KMS-11 (cell line): ENCODE measurements at regions not wholly inside any gene's neighbourhood (a gene's known extent, or its start where the extent isn't known, plus 50 kb on each side); places are given as distances from the start of the nearest gene placed in this dataset.

Source experiments
- H2AFZ ChIP-seq: fragments of 200-600 bp; sonication (generic); 2 replicates; pipeline ENCODE4 v1.6.1; 2016; ENCODE audit warnings: antibody characterized with exemption, mixed run types, low read depth
- H3K27ac ChIP-seq: fragments of 200-600 bp; sonication (generic); 2 replicates; pipeline ENCODE4 v1.6.1; 2016; ENCODE audit warnings: mild to moderate bottlenecking, mixed run types
- H3K27me3 ChIP-seq: fragments of 200-600 bp; sonication (generic); 2 replicates; pipeline ENCODE4 v1.6.1; 2017; ENCODE audit warnings: mild to moderate bottlenecking, low read depth, mixed run types, moderate library complexity; ENCODE audit not compliant: insufficient read depth
- H3K36me3 ChIP-seq: fragments of 200-600 bp; sonication (generic); 2 replicates; pipeline ENCODE4 v1.6.1; 2017; ENCODE audit warnings: mild to moderate bottlenecking, mixed run types; ENCODE audit not compliant: insufficient read depth
- H3K4me1 ChIP-seq: fragments of 200-600 bp; sonication (generic); 2 replicates; pipeline ENCODE4 v1.6.1; 2016; ENCODE audit warnings: mild to moderate bottlenecking, low read depth, mixed run types; ENCODE audit not compliant: poor library complexity, severe bottlenecking
- H3K4me2 ChIP-seq: fragments of 200-600 bp; sonication (generic); 2 replicates; pipeline ENCODE4 v1.7.0; 2016; ENCODE audit warnings: mild to moderate bottlenecking, mixed run types
- H3K4me3 ChIP-seq: fragments of 200-600 bp; sonication (generic); IDR thresholded peaks from 2 replicates; pipeline ENCODE4 v1.6.1; 2017; ENCODE audit warnings: low read depth, low read length, mixed read lengths; ENCODE audit not compliant: insufficient read depth
- H3K79me2 ChIP-seq: fragments of 200-600 bp; sonication (generic); 2 replicates; pipeline ENCODE4 v1.6.1; 2016; ENCODE audit warnings: low read depth, mixed run types; ENCODE audit not compliant: insufficient read depth
- H3K9ac ChIP-seq: fragments of 200-600 bp; sonication (generic); 2 replicates; pipeline ENCODE4 v1.6.1; 2016; ENCODE audit warnings: mild to moderate bottlenecking, mixed run types
- H4K20me1 ChIP-seq: fragments of 200-600 bp; sonication (generic); 2 replicates; pipeline ENCODE4 v1.6.1; 2016; ENCODE audit warnings: mild to moderate bottlenecking, mixed run types; ENCODE audit not compliant: insufficient read depth
- CTCF ChIP-seq: fragments of 200-600 bp; sonication (generic); conservative IDR thresholded peaks from 2 replicates; pipeline ENCODE4 v1.6.1; 2017; ENCODE audit warnings: low read depth, mild to moderate bottlenecking, antibody characterized with exemption, low read length, moderate library complexity, mixed read lengths

- Histone ChIP-seq H3K4me2 (no peak overlapping the region), H3K27ac (no peak overlapping the region), H3K4me1 (no peaks in the 10 kb centered on the region), H2AFZ (no peak overlapping the region), H3K27me3 (no peaks in the 10 kb centered on the region), H3K9ac (no peak overlapping the region), H4K20me1 (no peaks in the 10 kb centered on the region), H3K4me3 (no peak overlapping the region), H3K79me2 (no peaks in the 10 kb centered on the region), H3K36me3 (no peaks in the 10 kb centered on the region)
- no peak for TF ChIP-seq CTCF
Observed at GRCh38 chr4:72679666-72680065, 110.6 kb upstream of the ADAMTS3 start.

DNA sequence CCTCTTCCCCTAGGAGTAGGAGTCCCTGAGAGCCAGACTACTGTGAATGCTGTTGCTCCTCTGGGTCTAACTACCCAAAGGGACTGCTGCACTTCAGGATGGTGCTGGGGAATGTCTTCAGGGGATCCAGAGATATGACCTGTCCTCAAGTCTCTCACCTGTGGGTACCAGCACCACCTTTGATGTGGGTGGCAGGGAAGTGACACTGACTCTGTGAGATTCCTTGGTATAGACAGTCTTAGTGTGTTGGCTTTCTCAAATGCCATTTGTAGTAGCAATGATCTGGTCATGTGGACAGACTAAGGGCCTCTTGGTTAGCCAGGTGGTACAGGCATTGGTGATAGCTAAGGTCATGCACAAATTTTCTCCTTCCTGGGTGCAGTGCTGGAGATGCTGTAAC, 108.9 kb upstream of the ADAMTS3 start:
- Histone ChIP-seq H3K27ac (no peak overlapping the region), H2AFZ (no peak overlapping the region), H3K9ac (no peak overlapping the region), H3K36me3 (no peaks in the 10 kb centered on the region), H3K4me3 (no peak overlapping the region), H3K4me2 (no peak overlapping the region), H4K20me1 (no peaks in the 10 kb centered on the region), H3K4me1 (no peaks in the 10 kb centered on the region), H3K79me2 (no peaks in the 10 kb centered on the region), H3K27me3 (no peaks in the 10 kb centered on the region)
- no peak for TF ChIP-seq CTCF

GRCh38 chr4:72677265-72677664, 108.2 kb upstream of the ADAMTS3 start:
- H3K4me1 ChIP-seq = no peaks in the 10 kb centered on the region
- no peaks in the 10 kb centered on the region for H3K79me2 ChIP-seq
- no peaks in the 10 kb centered on the region for H4K20me1 ChIP-seq
- H3K27me3 ChIP-seq = no peaks in the 10 kb centered on the region
- H3K4me2 ChIP-seq = no peak overlapping the region
- no peak overlapping the region for H2AFZ ChIP-seq
- H3K9ac ChIP-seq = no peak overlapping the region
- TF ChIP-seq CTCF = no peak
- H3K36me3 ChIP-seq = no peaks in the 10 kb centered on the region
- H3K4me3 ChIP-seq = no peak overlapping the region
- no peak overlapping the region for H3K27ac ChIP-seq

DNA sequence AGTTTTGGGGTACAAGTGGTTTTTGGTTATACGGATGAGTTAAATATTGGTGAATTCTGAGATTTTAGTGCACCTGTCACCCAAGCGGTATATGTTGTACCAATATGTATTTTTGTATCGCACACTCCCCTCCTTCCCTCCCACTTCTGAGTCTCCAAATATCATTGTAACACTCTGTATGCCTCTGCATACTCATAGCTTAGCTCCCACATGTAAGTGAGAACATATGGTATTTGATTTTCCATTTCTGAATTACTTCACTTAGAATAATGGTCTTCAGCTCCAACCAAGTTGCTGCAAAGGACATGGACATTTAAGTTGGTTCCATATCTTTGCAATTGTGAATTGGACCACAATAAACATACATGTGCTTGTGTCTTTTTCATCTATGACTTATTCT, 103.0 kb upstream of the ADAMTS3 start:
- Histone ChIP-seq H2AFZ (no peak overlapping the region), H3K4me1 (no peaks in the 10 kb centered on the region), H3K9ac (no peak overlapping the region), H3K4me3 (no peak overlapping the region), H3K36me3 (no peaks in the 10 kb centered on the region), H3K4me2 (no peak overlapping the region), H3K79me2 (no peaks in the 10 kb centered on the region), H4K20me1 (no peaks in the 10 kb centered on the region), H3K27me3 (no peaks in the 10 kb centered on the region), H3K27ac (no peak overlapping the region)
- TF ChIP-seq CTCF = no peak

DNA sequence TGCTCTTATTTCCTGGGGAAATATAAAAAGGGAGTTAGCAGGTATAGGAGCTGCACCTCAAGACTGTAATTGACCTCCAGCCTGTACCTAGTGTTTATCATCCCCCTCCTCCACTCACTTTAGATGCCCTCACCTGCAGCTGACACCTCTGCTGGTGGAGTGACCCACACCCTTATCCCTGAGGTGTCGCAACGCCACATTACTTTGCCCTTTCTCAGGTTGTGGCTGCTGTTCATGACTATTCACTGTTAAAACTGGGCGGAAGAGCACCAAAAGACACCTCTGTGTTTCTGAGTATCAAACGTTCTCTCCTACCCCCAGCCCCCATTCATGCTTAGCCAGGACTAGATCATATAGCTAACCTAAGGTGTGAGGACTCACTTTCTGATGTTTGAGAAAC, 101.5 kb upstream of the ADAMTS3 start:
- TF ChIP-seq CTCF = no peak
- no peaks in the 10 kb centered on the region for H3K36me3 ChIP-seq

More for the DNA sequence above, 101.5 kb upstream of the ADAMTS3 start:
- no peak overlapping the region for H3K4me3 ChIP-seq
- H3K27ac ChIP-seq = no peak overlapping the region
- no peaks in the 10 kb centered on the region for H3K27me3 ChIP-seq
- H3K9ac ChIP-seq = no peak overlapping the region
- no peaks in the 10 kb centered on the region for H3K4me1 ChIP-seq
- no peak overlapping the region for H2AFZ ChIP-seq
- H3K79me2 ChIP-seq = no peaks in the 10 kb centered on the region
- H3K4me2 ChIP-seq = no peak overlapping the region
- H4K20me1 ChIP-seq = no peaks in the 10 kb centered on the region
